ENCODE measurements at regions not wholly inside any gene's neighbourhood (a gene's known extent, or its start where the extent isn't known, plus 50 kb on each side); places are given as distances from the start of the nearest gene placed in this dataset.
"Not testable (repeated sequence)": the region's sequence is repeated elsewhere in the genome, so short reads cannot be mapped to it uniquely, and the experiment has no call there.

DNA sequence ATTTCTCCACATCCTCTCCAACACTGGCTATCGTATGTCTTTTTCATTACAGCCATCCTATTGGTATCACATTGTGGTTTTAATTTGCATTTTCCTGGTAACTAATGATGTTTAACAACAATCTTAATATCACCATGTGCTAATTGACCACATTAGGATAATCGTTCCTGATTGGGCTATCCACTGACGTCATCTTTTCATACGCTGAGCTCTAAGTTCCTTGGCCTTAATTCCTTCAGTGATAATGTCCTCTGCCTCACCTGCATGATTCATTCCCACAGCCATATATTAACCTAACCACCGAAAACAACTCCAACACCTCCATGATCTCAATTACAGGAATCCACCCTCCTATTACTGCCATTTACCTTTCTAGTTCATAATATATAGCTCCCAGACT lies 547.9 kb upstream of the BRINP1 start:
- no peak for DNase-seq (ENCODE audit: low spot score)

DNA sequence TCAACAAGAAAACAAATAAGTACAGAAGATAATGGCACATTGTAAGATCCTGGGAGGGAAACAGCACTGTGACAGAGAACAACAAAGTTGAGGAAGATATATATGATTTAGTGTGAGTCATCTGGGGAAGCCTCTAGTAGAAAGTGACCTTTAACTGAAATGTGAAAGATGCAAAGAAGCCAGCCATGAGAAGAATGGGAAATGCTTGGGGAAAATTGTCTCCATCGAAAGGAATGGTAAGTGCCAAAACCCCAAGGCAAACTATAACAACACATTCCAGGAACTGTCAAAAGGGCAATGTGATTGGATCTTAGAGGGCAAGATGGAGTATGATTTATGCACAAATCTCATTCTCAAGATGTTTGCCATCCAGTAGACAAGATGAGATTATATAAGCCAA lies 537.8 kb upstream of the BRINP1 start:
- DNase-seq (ENCODE audit: low spot score), result no peak

GRCh38 chr9:119905724-119906123 lies 536.5 kb upstream of the BRINP1 start:
- DNase-seq (ENCODE audit: low spot score), result no peak

- no peak for DNase-seq (ENCODE audit: low spot score)
These were observed 534.6 kb upstream of the BRINP1 start for GRCh38 chr9:119903851-119904250.

DNA sequence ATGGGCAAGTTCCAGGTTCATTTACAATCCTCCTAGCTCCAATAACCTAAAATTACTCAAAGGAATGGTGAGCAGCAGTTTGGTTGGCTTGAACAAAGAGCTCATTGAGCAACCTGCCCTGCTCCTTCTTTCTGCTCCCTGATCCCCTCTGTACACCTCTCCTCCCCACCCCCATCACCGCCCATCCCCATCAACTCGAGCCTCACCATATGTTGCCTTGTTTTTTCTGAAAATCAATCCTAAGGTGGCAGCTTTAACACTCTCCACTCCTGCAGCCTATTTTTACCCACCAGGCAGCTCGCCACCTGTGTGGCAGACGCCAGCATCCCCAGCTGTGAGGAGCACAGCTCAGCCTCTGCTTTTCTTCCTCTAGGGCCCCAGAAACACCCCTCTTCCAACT lies 533.4 kb upstream of the BRINP1 start:
- DNase-seq (ENCODE audit: low spot score), result no peak

DNA sequence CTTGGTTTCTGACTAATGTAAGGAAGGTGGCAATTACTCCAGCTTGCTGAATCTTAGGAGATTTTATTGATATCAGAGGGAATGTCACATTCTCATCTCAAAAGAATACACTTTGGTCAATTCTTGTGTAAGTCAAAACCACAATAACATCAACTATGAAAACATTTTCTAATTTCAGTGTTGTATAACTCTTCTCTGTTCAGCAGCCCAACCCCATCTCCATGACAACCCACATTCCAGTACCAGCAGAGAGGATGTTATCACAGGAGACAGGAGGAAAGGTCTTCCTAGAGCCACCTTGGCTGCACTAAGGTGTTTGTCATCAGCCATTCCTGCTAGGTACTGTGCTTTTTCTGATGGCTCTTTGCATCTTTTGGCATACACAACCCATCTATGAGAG lies 529.1 kb upstream of the BRINP1 start:
- DNase-seq (ENCODE audit: low spot score), result no peak

GRCh38 chr9:119884438-119884837 lies 515.2 kb upstream of the BRINP1 start:
- DNase-seq (ENCODE audit: low spot score), result no peak

- no peak for DNase-seq (ENCODE audit: low spot score)
These were observed 512.7 kb upstream of the BRINP1 start for GRCh38 chr9:119881898-119882297.

DNA sequence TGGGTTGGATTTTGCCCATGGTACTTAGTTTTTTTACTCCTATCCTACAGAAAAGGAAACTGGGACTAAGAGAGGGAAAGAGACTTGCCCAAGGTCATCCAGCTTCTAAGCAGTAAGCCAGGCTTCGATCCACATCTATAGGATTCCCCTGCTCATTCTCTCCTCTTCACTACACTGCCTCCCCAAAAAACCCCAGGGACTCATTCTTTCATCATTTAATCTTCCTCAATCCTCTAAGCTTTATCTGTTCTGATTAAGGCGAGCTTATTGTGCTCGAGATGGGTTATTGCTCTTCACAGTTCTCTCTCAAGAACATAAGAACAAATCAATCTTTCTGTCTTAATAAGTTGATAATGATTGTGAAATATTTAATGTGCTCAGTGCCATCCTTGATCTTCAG lies 511.1 kb upstream of the BRINP1 start:
- DNase-seq (ENCODE audit: low spot score), result no peak

- no peak for DNase-seq (ENCODE audit: low spot score)
These were observed 508.1 kb upstream of the BRINP1 start for GRCh38 chr9:119877306-119877705.

- DNase-seq (ENCODE audit: low spot score), result no peak
These were observed 504.6 kb upstream of the BRINP1 start for GRCh38 chr9:119873877-119874276.

DNA sequence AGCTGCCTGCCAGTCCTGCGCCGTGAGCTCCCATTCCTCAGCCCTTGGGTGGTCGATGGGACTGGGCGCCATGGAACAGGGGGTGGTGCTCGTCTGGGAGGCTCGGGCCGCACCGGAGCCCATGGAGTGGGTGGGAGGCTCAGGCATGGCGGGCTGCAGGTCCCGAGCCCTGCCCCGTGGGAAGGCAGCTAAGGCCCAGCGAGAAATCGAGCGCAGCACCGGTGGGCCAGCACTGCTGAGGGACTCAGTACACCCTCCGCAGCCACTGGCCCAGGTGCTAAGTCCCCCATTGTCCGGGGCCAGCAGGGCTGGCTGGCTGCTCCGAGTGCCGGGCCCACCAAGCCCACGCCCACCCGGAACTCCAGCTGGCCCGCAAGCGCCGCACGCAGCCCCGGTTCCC lies 501.0 kb upstream of the BRINP1 start:
- not testable (repeated sequence) for DNase-seq (ENCODE audit: low spot score)

DNA sequence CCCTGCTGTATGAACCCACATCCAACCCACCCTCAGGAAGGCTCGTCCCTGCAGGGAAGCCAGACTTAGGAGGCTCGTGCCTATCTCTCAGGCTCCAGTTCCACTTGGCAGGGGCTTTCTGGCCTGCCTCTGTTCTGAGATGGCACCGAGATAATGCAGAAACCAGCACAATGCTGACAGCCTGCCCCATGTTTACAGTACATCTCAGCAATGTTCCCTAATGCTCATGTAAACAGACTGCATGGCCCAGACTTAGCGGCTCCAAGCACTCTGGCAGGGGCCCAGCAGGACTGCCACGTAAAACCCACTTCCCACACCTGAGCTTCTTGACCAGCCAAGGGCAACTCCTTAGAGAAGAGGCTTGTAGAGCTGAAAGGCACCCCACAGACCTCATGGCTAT lies 499.5 kb upstream of the BRINP1 start:
- DNase-seq (ENCODE audit: low spot score), result no peak

DNA sequence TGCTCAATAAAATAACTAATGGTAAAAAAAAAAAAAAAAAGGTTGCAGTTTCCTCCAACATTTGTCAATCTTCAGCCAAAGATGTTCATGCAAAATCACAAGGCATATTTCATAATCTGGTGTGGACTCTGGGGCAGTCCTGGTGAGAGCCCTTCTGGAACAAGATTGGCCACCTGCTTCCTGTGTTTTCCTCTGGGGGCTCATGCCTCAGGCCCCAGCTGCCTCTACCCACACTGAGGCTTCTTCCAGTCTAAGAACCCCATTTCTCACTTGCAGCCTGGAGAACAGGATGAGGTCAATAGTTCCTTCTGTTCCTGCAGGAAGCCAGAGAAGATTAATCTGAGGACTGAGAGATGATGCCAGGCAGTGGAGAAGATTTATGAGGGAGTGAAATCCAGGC lies 492.6 kb upstream of the BRINP1 start:
- DNase-seq (ENCODE audit: low spot score), result no peak

DNA sequence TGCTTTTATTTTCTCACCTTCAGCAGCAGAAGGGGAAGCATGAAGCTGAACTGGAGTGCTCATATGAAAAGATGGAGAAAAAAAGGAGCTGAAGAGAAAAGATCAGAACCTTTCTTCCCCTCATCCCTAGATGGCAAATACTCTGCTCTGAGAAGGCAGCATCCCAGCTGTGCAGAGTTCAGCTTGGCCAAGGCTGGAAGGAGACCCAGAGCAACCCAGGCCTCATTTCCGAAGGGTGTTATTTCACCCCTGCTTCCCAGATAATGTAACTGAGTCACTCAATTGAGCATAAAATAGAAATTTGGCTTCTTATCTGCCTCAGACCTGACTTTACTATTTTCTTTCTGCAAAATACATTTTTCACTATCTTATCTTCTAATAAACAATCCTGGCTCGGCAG lies 489.9 kb upstream of the BRINP1 start:
- no peak for DNase-seq (ENCODE audit: low spot score)

DNA sequence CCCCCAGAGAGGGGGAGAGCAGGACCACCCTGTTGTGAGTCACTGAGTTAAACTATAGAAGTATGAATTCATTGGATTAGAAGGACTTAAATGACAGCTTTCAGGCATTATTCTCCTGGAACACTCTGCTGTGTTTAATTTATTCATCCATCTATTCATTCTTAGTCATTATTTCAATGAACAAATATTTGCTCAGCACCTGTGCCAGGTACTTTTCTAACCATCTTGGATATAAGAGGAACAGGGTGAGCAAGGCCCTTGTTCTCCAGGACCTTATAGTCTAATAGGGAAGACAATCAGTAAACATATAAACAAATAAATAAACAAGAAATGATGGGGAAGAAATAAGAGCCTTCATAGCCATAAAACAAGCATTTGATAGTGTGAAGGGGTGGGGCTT lies 483.9 kb upstream of the BRINP1 start:
- DNase-seq (ENCODE audit: low spot score), result no peak

GRCh38 chr9:119852390-119852789 lies 483.2 kb upstream of the BRINP1 start:
- DNase-seq (ENCODE audit: low spot score), result no peak

DNA sequence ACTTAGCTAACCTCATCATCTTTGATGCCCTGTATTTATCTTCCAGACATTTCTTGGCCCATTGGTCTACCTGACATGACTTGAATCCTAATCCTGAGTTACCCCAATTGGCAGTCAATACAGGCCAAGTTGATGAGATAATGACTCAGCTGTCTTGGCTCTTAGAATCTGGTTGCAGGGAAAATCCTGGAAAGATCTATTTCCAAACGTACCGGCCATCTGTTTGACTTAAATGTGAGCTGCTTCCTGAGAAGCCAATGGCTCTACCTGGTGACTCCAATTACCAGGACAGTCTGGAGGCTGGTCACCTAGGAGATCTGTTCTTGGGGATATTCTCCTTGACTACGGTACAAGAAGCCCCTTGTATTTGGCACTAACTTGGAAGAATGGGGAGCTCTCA lies 475.2 kb upstream of the BRINP1 start:
- DNase-seq (ENCODE audit: low spot score), result no peak

- no peak for DNase-seq (ENCODE audit: low spot score)
These were observed 471.8 kb upstream of the BRINP1 start for GRCh38 chr9:119841016-119841415.

DNA sequence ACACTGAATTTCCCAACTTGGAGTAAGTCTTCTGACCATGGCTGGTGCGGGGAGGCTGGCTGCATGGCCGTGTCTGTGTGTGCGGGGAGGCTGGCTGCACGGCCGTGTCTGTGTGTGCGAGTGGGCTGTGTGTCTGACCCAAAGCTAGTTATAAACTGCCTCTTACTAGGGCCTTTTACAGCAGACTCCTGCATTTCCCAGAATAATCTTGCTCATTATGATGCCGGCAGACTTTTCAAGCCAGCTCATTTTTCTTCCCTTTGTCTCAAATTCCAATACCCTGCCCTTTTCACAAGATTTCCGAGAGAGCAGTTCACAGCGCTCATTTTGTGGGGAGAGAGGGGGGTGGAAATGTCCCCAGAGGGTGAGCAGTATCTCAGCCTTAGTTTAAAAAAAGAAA lies 470.7 kb upstream of the BRINP1 start:
- no peak for DNase-seq (ENCODE audit: low spot score)

DNA sequence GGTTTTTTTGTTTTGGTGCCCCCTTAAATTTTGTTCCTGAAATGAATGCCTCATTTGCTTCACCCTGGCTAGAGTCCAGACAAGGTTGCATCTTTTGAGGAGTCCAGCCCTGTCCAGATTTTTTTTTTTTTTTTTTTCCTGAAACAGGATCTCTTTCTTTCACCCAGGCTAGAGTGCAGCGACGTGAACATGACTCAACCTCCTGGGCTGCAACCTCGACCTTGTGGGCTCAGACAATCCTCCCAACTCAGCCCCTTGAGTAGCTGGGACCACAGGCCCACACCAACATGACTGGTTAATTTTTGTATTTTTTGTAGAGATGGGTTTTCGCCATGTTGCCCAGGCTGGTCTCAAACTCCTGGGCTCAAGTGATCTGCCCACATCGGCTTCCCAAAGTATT lies 469.0 kb upstream of the BRINP1 start:
- DNase-seq (ENCODE audit: low spot score), result no peak

- no peak for DNase-seq (ENCODE audit: low spot score)
These were observed 466.8 kb upstream of the BRINP1 start for GRCh38 chr9:119836036-119836435.

GRCh38 chr9:119834064-119834620 lies 464.9 kb upstream of the BRINP1 start:
- DNase-seq (ENCODE audit: low spot score), result no peak

- no peak for DNase-seq (ENCODE audit: low spot score)
These were observed 462.1 kb upstream of the BRINP1 start for GRCh38 chr9:119831309-119831708.

DNA sequence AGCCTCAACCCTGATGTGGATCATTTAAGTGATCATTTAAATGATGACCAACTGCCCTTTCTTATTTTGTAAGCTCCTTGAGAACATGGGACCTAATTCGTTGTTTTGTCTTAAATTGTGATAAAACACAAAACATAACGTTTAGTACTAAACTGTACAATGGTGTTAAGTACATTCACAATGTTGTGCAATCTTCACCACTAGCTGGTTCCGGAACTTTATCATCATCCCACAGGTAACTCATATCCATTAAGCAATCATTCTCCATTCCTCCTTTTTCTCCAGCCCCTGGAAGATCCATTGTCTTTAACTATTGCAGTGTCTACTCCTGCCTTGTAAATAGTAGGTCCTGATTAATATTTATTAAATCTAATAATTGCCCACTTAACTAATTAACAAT lies 460.5 kb upstream of the BRINP1 start:
- DNase-seq (ENCODE audit: low spot score), result no peak

Data from CD4-positive, alpha-beta T cell treated with Interleukin-15 for 4 hours (primary cell).